NCI-H526 treated with DMSO at 0.1 percent for 48 hours (cell line): ENCODE measurements at regions not wholly inside any gene's neighbourhood (a gene's known extent, or its start where the extent isn't known, plus 50 kb on each side); places are given as distances from the start of the nearest gene placed in this dataset.

Experiments
- DNase-seq: peaks from one replicate; lab custom pipeline; 2025; lab: John Stamatoyannopoulos, UW

GRCh38 chr2:120477198-120477597 lies 131.3 kb downstream of the INHBB start:
- DNase-seq: no peak

- DNase-seq: no peak
These were observed 132.0 kb downstream of the INHBB start for GRCh38 chr2:120477831-120478481.

GRCh38 chr2:120480346-120480902 lies 134.5 kb downstream of the INHBB start:
- no peak for DNase-seq

- no peak for DNase-seq
These were observed 135.0 kb downstream of the INHBB start for GRCh38 chr2:120480903-120481445.

GRCh38 chr2:120481446-120482194 lies 135.7 kb downstream of the INHBB start:
- DNase-seq: no peak

- no peak for DNase-seq
These were observed 136.4 kb downstream of the INHBB start for GRCh38 chr2:120482334-120482733.

GRCh38 chr2:120483355-120483754 lies 137.4 kb downstream of the INHBB start:
- DNase-seq: no peak

- DNase-seq: no peak
These were observed 139.2 kb downstream of the INHBB start for GRCh38 chr2:120485096-120485495.

- no peak for DNase-seq
These were observed 140.5 kb downstream of the INHBB start for GRCh38 chr2:120486441-120486840.

GRCh38 chr2:120486946-120487345 lies 141.0 kb downstream of the INHBB start:
- no peak for DNase-seq

- no peak for DNase-seq
These were observed 142.6 kb downstream of the INHBB start for GRCh38 chr2:120488531-120488930.

- no peak for DNase-seq
These were observed 143.1 kb downstream of the INHBB start for GRCh38 chr2:120489023-120489422.

- no peak for DNase-seq
These were observed 144.3 kb downstream of the INHBB start for GRCh38 chr2:120490091-120490798.

- DNase-seq: no peak
These were observed 145.2 kb downstream of the INHBB start for GRCh38 chr2:120491111-120491625.

- DNase-seq: no peak
These were observed 147.3 kb downstream of the INHBB start for GRCh38 chr2:120493231-120493630.

- DNase-seq: no peak
These were observed 148.5 kb downstream of the INHBB start for GRCh38 chr2:120494446-120494845.

GRCh38 chr2:120495586-120495985 lies 149.7 kb downstream of the INHBB start:
- no peak for DNase-seq

GRCh38 chr2:120496235-120496634 lies 150.3 kb downstream of the INHBB start:
- DNase-seq: no peak

- DNase-seq: no peak
These were observed 150.8 kb downstream of the INHBB start for GRCh38 chr2:120496759-120497158.

- DNase-seq: no peak
These were observed 151.5 kb downstream of the INHBB start for GRCh38 chr2:120497261-120497977.

- no peak for DNase-seq
These were observed 152.2 kb downstream of the INHBB start for GRCh38 chr2:120498121-120498520.
